Mucosa of descending colon (tissue), 3 donors: ENCODE measurements at regions not wholly inside any gene's neighbourhood (a gene's known extent, or its start where the extent isn't known, plus 50 kb on each side); places are given as distances from the start of the nearest gene placed in this dataset.

Source experiments
- ATAC-seq: fragments of 200-7000 bp; cut with Tn5 transposase; one replicate; pipeline ENCODE4 v1.9.1; 2020; ENCODE audit warnings: mild to moderate bottlenecking, moderate library complexity
- DNase-seq, 3 donors: peaks; one replicate each; pipeline ENCODE4 v3.0.0-alpha.2; 2020
- H3K36me3 ChIP-seq: fragments of 200-600 bp; one replicate; pipeline ENCODE4 v1.8.0; 2021; ENCODE audit warnings: low read depth, mild to moderate bottlenecking
- H3K4me1 ChIP-seq: fragments of 200-600 bp; one replicate; pipeline ENCODE4 v1.8.0; 2021; ENCODE audit warnings: low read depth, mild to moderate bottlenecking
- H3K4me3 ChIP-seq: fragments of 200-600 bp; one replicate; pipeline ENCODE4 v1.8.0; 2021; ENCODE audit warnings: mild to moderate bottlenecking
- H3K9me3 ChIP-seq: fragments of 200-600 bp; one replicate; pipeline ENCODE4 v1.8.0; 2021; ENCODE audit warnings: mild to moderate bottlenecking
- CTCF ChIP-seq: fragments of 200-600 bp; IDR thresholded peaks from one replicate; pipeline ENCODE4 v1.8.0; 2022; ENCODE audit warnings: antibody characterized with exemption, mild to moderate bottlenecking
- intact Hi-C, 2 donors: fragments of 100-400 bp; cut with DNase I in 1 of 2; cut with micrococcal nuclease in 1 of 2; formaldehyde crosslinking; loops; one replicate each; pipeline versions ENCODE4 v1.11.0 to v1.11.1; 2022; cut with DNase I, micrococcal nuclease
- donor health status: DM: no; HTN: no; CAD: no; lungs with moderate emphysema.
- donor health status: DM: no; HTN: no; CAD: no.
- donor health status: DM: no; HTN: yes; CAD: no.

GRCh38 chr2:138960191-138960590 is 180.0 kb upstream of the NXPH2 start:
- ATAC-seq = no peak
- Histone ChIP-seq H3K9me3 (no peaks in the 10 kb centered on the region), H3K4me3 (no peak overlapping the region), H3K36me3 (no peaks in the 10 kb centered on the region), H3K4me1 (no peaks in the 10 kb centered on the region)
- TF ChIP-seq CTCF = no peak
- DNase-seq = no peak
- intact Hi-C loops = no loop called here

GRCh38 chr2:138959031-138959430 is 178.8 kb upstream of the NXPH2 start:
- H3K4me1 ChIP-seq = no peaks in the 10 kb centered on the region
- no peaks in the 10 kb centered on the region for H3K9me3 ChIP-seq
- ATAC-seq (no peak), DNase-seq (no peak)
- no peak for TF ChIP-seq CTCF
- no peaks in the 10 kb centered on the region for H3K36me3 ChIP-seq
- intact Hi-C loops = no loop called here
- no peak overlapping the region for H3K4me3 ChIP-seq

GRCh38 chr2:138956116-138956515 is 175.9 kb upstream of the NXPH2 start:
- Histone ChIP-seq H3K9me3 (no peaks in the 10 kb centered on the region), H3K36me3 (no peaks in the 10 kb centered on the region), H3K4me3 (no peak overlapping the region), H3K4me1 (no peaks in the 10 kb centered on the region)
- ATAC-seq (no peak), DNase-seq (no peak)
- TF ChIP-seq CTCF = no peak
- intact Hi-C loops = no loop called here

- no peak for DNase-seq
Observed at GRCh38 chr2:138950486-138950885, 170.3 kb upstream of the NXPH2 start.

GRCh38 chr2:138949517-138949916 is 169.3 kb upstream of the NXPH2 start:
- TF ChIP-seq CTCF = no peak
- DNase-seq = no peak
- H3K36me3 ChIP-seq = no peaks in the 10 kb centered on the region

More at GRCh38 chr2:138950486-138950885, 170.3 kb upstream of the NXPH2 start:
- Histone ChIP-seq H3K36me3 (no peaks in the 10 kb centered on the region), H3K4me3 (no peak overlapping the region), H3K9me3 (no peaks in the 10 kb centered on the region), H3K4me1 (no peaks in the 10 kb centered on the region)
- ATAC-seq = no peak
- intact Hi-C loops = no loop called here
- TF ChIP-seq CTCF = no peak

GRCh38 chr2:138948070-138948539 is 167.9 kb upstream of the NXPH2 start:
- Histone ChIP-seq H3K4me1 (no peaks in the 10 kb centered on the region), H3K4me3 (no peak overlapping the region), H3K9me3 (no peaks in the 10 kb centered on the region), H3K36me3 (no peaks in the 10 kb centered on the region)
- ATAC-seq (peak; percentile 40), DNase-seq (peak in 1 of 3 donors; percentile 9)
- no peak for TF ChIP-seq CTCF
- intact Hi-C loops = no loop called here

More at GRCh38 chr2:138949517-138949916, 169.3 kb upstream of the NXPH2 start:
- Histone ChIP-seq H3K9me3 (no peaks in the 10 kb centered on the region), H3K4me3 (no peak overlapping the region), H3K4me1 (no peaks in the 10 kb centered on the region)
- ATAC-seq = no peak
- intact Hi-C loops = no loop called here
